Stimulated activated CD4-positive, alpha-beta T cell treated with anti-CD3 and anti-CD28 coated beads, Interleukin-15, amount 100 ng/mL, for 1 hour (primary cell): ENCODE measurements at regions not wholly inside any gene's neighbourhood (a gene's known extent, or its start where the extent isn't known, plus 50 kb on each side); places are given as distances from the start of the nearest gene placed in this dataset.
"Not testable (repeated sequence)": the region's sequence is repeated elsewhere in the genome, so short reads cannot be mapped to it uniquely, and the experiment has no call there.

Experiments
- DNase-seq, 2 donors: peaks; one replicate each; pipeline ENCODE4 v3.0.0-alpha.2; 2020; ENCODE audit warnings: low read depth in 1 of 2, low spot score in 1 of 2

- DNase-seq, result not testable (repeated sequence)
Measured at GRCh38 chr4:17018621-17019020, 120.2 kb upstream of the LDB2 start.

DNA sequence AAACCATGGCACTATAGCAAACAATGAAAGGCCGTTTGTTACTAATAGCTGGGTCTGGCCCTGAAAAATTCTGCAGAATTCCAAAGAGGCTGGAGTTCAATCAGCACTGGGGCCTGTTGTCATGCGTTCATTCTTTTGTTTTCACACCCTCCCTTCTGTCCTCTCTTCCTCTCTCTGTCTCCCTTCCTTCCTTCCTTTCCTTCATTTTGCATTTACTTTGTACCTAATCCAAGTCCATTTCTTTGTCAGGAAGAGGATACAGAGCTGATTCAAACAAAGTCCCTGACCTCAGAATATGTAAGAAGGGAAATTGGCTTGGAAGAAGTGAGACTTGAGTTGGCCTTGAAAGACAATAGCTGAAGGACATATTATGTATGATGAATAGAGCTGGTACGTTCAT, 119.6 kb upstream of the LDB2 start:
- DNase-seq, result no peak

- DNase-seq, result no peak
Measured at GRCh38 chr4:17013382-17014006, 115.0 kb upstream of the LDB2 start.

- no peak for DNase-seq
Measured at GRCh38 chr4:17012451-17012850, 114.0 kb upstream of the LDB2 start.

DNA sequence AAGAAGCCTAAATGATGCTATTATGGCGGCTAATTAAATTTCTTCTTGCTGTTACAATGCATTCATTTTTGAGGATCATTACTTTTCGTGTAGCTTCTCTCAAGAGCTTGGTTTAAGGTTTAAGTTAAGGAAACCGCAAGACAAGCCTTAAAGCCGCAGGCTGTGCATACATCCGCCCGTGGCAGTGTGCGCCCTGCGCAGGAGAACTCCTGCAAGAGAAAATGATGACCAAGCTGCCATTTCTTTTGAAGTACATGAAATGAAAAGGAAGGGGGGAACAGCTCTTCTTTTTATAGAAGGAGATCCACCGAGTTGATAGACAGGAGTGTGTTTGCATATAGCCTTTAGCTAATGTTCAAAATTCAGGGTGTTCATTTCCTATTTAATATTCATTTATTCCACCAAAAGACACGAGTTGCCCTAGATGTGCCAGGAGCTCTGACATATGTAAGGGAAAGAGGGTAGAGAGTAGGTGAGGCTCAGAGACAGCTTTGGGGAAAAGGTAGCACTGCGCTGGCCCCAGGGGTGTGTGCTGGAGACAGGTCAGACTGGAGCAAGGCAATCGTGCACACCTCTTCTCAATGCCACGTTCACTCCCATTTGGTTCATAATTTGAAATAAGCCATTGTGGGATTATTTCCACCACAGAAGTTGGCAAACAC, 112.1 kb upstream of the LDB2 start:
- no peak for DNase-seq

DNA sequence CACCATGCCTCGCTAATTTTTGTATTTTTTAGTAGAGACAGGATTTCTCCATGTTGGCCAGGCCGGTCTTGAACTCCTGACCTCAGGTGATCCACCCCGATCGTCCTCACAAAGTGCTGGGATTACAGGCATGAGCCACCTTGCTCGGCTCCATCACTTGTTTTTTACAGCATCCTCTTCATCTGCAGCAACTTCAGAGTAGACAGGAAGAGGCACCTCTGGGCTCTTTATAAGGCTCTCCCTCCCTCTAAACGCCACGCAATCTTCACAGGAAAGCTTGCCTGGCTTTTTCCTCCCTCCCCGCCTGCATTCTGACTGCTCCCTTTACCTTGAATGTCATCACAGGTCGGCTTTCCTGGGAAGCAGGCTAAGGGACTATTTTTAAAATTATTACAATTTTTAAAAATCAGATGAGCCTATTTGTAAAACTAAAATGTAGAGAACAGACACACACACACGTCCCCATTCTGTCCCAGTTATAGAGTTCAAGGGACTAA, 111.5 kb upstream of the LDB2 start:
- no peak for DNase-seq

- no peak for DNase-seq
Measured at GRCh38 chr4:17008834-17009345, 110.4 kb upstream of the LDB2 start.

DNA sequence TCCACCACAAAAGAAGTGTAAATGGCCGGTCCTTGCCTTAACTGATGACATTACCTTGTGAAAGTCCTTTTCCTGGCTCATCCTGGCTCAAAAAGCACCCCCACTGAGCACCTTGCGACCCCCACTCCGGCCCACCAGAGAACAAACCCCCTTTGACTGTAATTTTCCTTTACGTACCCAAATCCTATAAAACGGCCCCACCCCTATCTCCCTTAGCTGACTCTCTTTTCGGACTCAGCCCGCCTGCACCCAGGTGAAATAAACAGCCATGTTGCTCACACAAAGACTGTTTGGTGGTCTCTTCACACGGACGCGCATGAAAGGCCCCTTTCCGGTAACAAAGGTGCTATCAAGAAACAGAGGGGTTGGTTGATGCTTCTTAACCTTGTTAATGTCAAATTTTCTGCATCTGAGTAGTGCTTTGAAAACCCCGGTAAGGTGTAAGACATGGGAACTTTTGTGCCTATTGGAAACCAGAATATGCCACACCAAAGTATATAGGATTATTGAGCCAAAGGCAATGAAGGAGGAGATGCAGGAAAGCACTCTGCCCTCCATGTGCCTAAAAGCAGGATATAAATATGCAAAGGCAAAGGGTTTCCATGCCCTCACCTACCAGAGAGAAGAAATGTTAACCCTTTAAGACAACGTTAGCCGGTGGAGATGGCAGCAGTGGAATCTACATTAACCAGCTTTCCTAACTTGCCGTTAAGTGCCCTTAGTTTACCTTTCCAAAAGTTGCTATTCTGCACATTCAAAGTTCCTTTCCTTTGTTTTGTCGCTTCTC, 105.4 kb upstream of the LDB2 start:
- DNase-seq, result not testable (repeated sequence)

- no peak for DNase-seq
Measured at GRCh38 chr4:16995451-16995850, 97.0 kb upstream of the LDB2 start.

GRCh38 chr4:16993956-16994840, 95.8 kb upstream of the LDB2 start:
- no peak for DNase-seq

DNA sequence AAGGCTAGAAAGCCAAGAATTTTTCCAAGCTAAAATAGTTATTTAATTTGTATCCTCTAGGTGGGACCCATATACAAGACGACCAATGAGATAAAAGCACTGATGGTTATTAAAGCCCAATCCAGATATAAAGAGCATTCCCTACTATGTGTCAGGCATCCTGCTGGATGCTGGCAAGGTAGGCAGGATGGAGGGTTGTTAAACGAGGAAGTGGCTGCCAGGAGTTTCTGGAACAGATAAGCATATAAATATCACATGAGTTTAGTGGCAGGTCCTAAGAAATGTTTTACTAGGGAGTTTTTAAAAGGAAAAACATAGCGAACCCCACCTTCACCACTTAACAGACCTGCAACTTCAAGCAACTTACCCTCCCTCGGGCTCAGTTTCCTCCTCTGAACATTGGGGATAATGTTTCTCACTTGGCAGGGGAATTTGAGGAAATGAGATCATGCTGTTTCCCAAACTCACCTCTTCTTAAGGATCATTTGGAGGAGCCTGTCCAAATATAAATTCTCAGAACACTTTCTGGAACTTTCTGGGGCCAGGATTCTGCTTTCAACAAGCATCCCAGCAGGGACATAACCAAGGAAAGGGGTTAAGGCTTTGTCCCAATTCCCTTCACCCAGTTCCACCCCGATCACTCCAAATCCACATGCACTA, 94.3 kb upstream of the LDB2 start:
- no peak for DNase-seq

DNA sequence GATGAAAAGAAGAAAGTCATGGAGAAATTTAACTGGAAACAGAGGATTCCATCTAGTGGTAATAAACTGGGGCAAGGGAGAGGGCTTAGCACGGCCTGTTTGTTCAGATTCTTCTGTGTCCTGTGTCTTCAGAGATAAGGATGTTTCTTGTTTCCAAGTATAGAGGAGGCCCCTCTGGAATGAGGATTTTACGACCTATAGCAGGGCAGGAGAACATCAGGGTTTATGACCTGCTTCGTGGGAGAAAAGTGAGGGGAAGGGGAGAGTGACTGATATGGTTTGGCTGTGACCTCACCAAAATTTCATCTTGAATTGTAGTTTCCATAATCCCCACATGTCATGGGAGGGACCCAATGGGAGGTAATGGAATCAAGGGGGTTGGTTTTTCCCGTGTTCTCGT, 93.0 kb upstream of the LDB2 start:
- DNase-seq, result no peak

DNA sequence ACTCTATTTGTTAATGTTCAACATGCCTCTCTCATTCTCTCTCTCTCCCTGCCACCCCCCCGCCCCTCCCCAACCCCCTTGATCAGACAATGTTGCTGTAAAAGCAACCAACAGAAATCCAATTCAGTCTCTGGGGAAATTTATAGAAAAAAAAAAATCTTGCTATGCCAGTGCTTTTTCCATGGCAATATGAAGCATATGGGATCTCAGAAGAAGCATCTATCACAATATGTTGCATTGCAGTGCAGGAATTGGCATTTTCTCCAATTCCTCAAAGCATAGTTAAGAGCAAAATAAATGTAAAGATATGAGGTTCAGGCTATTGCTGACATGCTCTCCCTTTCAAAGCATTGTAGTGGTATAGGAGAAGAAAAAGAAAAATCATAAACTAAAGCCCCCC, 90.9 kb upstream of the LDB2 start:
- DNase-seq, result no peak

DNA sequence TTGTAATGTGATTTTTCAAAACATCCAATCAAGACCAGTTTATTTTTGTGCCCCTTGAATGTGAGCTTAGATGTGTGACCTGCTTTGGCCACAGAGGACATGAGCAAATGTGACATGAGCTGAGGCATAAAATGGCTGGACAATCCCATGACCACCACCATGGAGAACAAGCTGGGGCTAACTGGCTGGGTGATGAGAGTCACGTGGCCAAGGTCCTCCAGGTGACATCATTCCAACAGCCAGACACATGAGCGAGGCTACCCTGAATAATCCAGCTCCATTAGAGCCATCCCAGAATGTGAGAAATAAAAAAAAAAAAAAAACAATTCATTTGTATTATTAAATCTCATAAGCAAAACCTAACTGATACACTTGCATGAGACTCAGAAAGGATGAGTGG, 90.4 kb upstream of the LDB2 start:
- no peak for DNase-seq

DNA sequence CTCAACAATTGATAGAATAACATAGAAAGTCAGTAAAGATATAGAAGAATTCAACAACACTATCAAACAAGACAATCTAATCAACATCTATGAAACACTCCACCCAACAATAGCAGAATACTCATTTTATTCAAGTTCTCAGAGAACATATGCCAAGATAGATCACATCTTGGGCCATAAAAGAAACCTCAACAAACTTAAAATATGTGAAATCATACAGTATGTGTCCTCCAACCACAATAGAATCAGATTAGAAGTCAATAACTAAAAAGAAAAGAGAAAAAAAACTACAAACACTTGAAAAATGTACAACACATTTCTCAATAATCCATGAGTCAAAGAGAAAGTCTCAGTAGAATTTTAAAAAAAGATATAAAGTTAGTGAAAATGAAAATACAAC, 78.6 kb upstream of the LDB2 start:
- DNase-seq, result no peak

GRCh38 chr4:16969696-16970135, 71.3 kb upstream of the LDB2 start:
- DNase-seq, result no peak

GRCh38 chr4:16967722-16968121, 69.3 kb upstream of the LDB2 start:
- DNase-seq, result no peak

DNA sequence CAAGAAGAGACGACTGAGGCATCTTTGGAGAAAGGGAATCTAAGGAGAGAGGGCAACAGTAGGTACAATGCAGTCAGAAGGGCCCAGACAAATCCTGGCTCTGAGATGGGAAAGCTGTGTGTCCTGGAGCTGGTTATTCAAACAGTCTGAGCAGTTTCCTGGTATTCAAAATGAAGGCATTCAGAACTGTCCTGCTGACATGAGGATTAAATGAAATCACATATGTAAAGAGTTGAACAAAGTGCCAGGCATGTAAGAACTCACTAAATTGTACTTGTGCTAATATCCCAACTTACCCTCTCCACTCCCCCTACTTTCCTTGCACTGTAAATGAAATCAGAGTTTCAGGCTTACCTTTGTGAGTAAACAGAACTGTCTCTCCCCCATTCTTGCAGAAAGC, 60.9 kb upstream of the LDB2 start:
- no peak for DNase-seq

DNA sequence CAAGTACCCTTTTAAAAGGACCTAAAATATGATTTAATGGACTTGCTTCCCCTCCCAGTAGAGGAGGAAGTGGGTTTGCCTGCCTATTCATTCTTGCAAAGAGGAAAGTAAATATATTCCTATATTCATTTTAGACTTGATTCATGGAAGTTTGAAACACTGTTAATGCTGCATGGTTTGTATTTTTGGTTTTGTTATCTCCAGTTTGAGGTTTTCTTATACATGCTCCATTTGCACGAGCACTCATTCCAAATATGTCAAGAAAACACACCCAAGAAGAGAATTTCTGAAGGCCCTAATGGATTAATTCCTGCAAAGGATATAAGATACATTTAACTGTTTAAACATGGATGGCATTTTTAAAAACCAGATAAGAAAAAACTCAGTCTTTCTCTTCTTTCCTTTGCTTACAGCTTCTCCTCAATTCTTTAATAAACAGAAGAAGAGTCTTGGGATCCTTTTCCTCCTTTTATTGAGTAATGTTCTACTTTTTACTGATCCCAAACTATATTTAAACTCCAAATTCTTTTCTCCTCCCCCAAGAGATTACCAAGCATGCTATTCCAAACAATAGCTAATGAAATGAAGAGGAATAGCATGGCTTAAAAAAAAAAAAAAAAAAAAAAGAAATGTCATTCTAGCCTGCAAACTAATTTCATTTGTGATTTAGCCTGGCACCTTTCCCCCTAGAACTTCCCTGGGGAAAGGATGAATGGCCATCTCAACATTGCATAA, 54.6 kb upstream of the LDB2 start:
- no peak for DNase-seq

GRCh38 chr4:16952462-16952871, 54.0 kb upstream of the LDB2 start:
- no peak for DNase-seq
